Esophagus (tissue), 2 donors: ENCODE measurements at regions not wholly inside any gene's neighbourhood (a gene's known extent, or its start where the extent isn't known, plus 50 kb on each side); places are given as distances from the start of the nearest gene placed in this dataset.
"Not testable (repeated sequence)": the region's sequence is repeated elsewhere in the genome, so short reads cannot be mapped to it uniquely, and the experiment has no call there.

Experiments used
- H3K27ac ChIP-seq, 2 donors: one replicate each; pipeline ENCODE4 v1.5.1; 2013; ENCODE audit warnings: low read depth in 2 of 2, mild to moderate bottlenecking in 2 of 2, inconsistent platforms in 1 of 2, low read length in 1 of 2, moderate library complexity in 1 of 2
- H3K27me3 ChIP-seq, 2 donors: one replicate each; pipeline ENCODE4 v1.6.1; 2013; ENCODE audit warnings: low read length in 2 of 2, control low read depth in 1 of 2, mild to moderate bottlenecking in 1 of 2; ENCODE audit not compliant: insufficient read depth in 2 of 2, control insufficient read depth in 1 of 2
- H3K36me3 ChIP-seq, 2 donors: one replicate each; pipeline ENCODE4 v1.6.1; 2013; ENCODE audit warnings: low read length in 1 of 2; ENCODE audit not compliant: control insufficient read depth in 2 of 2, insufficient read depth in 2 of 2
- H3K4me1 ChIP-seq, 2 donors: one replicate each; pipeline ENCODE4 v1.6.1; 2013; ENCODE audit warnings: low read length in 1 of 2; ENCODE audit not compliant: control insufficient read depth in 2 of 2, insufficient read depth in 2 of 2
- H3K4me3 ChIP-seq, 2 donors: one replicate each; pipeline ENCODE4 v1.5.1; 2013; ENCODE audit warnings: low read length in 2 of 2, mild to moderate bottlenecking in 2 of 2, low read depth in 1 of 2, moderate library complexity in 1 of 2
- H3K9me3 ChIP-seq, 2 donors: one replicate each; pipeline ENCODE4 v1.6.1; 2013; ENCODE audit warnings: mild to moderate bottlenecking in 2 of 2, low read depth in 1 of 2, low read length in 1 of 2, moderate library complexity in 1 of 2; ENCODE audit not compliant: control insufficient read depth in 2 of 2, insufficient read depth in 1 of 2
- WGBS, 2 donors: extraction: QIAGEN DNeasy Blood & Tissue Kit; methylation state at CpG; one replicate each; pipeline ENCODE4 v1.1.7; 2013; 5-methylcytosine and 5-hydroxymethylcytosine counted together
- donor health status: healthy with polysubstance abuse.
- donor health status: Bipolar disorder and iron deficiency.

GRCh38 chr13:33405371-33405770 lies 119.8 kb upstream of the STARD13 start:
- H3K4me1 ChIP-seq: no peaks in the 10 kb centered on the region
- no peak overlapping the region for H3K4me3 ChIP-seq
- no peaks in the 10 kb centered on the region for H3K36me3 ChIP-seq
- H3K27ac ChIP-seq: no peak overlapping the region
- WGBS, 2 donors: 74 to 83% methylated on average over 2 of the region's 2 CpGs
- H3K27me3 ChIP-seq: no peaks in the 10 kb centered on the region
- H3K9me3 ChIP-seq: no peaks in the 10 kb centered on the region

GRCh38 chr13:33409673-33410510 lies 124.3 kb upstream of the STARD13 start:
- H3K4me3 ChIP-seq: no peak overlapping the region
- H3K27me3 ChIP-seq: no peaks in the 10 kb centered on the region
- no peaks in the 10 kb centered on the region for H3K36me3 ChIP-seq
- no peaks in the 10 kb centered on the region for H3K4me1 ChIP-seq
- WGBS, 2 donors: 88 to 92% methylated on average over 1 of the region's 1 CpG
- H3K9me3 ChIP-seq: no peaks in the 10 kb centered on the region
- no peak overlapping the region for H3K27ac ChIP-seq

- Histone ChIP-seq H3K27me3 (no peaks in the 10 kb centered on the region), H3K27ac (no peak overlapping the region), H3K36me3 (no peaks in the 10 kb centered on the region), H3K4me3 (no peak overlapping the region), H3K4me1 (no peaks in the 10 kb centered on the region), H3K9me3 (no peaks in the 10 kb centered on the region)
- WGBS, 2 donors: 92 to 93% methylated on average over 2 of the region's 2 CpGs
Measured at GRCh38 chr13:33410619-33411018, 125.1 kb upstream of the STARD13 start.

- Histone ChIP-seq H3K4me1 (no peaks in the 10 kb centered on the region), H3K9me3 (no peaks in the 10 kb centered on the region), H3K4me3 (no peak overlapping the region), H3K27me3 (no peaks in the 10 kb centered on the region), H3K27ac (no peak overlapping the region), H3K36me3 (no peaks in the 10 kb centered on the region)
- WGBS, 2 donors: 77 to 78% methylated on average over 1 of the region's 1 CpG
Measured at GRCh38 chr13:33411312-33411711, 125.8 kb upstream of the STARD13 start.

GRCh38 chr13:33415822-33416221 lies 130.3 kb upstream of the STARD13 start:
- H3K4me3 ChIP-seq: no peak overlapping the region
- H3K27ac ChIP-seq: no peak overlapping the region
- no peaks in the 10 kb centered on the region for H3K27me3 ChIP-seq
- peaks cover 0 to 3% of the 10 kb centered on the region in 2 donors for H3K4me1 ChIP-seq
- H3K36me3 ChIP-seq: no peaks in the 10 kb centered on the region
- 86 to 95% methylated on average over 1 of the region's 1 CpG for WGBS, 2 donors
- no peaks in the 10 kb centered on the region for H3K9me3 ChIP-seq

GRCh38 chr13:33418224-33418953 lies 132.8 kb upstream of the STARD13 start:
- H3K27ac ChIP-seq, H3K36me3 ChIP-seq, H3K4me1 ChIP-seq, H3K9me3 ChIP-seq, H3K4me3 ChIP-seq, H3K27me3 ChIP-seq: not testable (repeated sequence)
- whole genome bisulfite sequencing, 2 donors: 66 to 68% methylated on average over 7 of the region's 7 CpGs

GRCh38 chr13:33420117-33420516 lies 134.6 kb upstream of the STARD13 start:
- not testable (repeated sequence) for H3K27ac ChIP-seq, H3K36me3 ChIP-seq

GRCh38 chr13:33426131-33426530 lies 140.6 kb upstream of the STARD13 start:
- 85 to 98% methylated on average over 1 of the region's 1 CpG for WGBS, 2 donors
- Histone ChIP-seq H3K27me3 (no peaks in the 10 kb centered on the region), H3K27ac (no peak overlapping the region), H3K4me3 (no peak overlapping the region), H3K36me3 (no peaks in the 10 kb centered on the region), H3K4me1 (no peaks in the 10 kb centered on the region), H3K9me3 (no peaks in the 10 kb centered on the region)

More at GRCh38 chr13:33420117-33420516, 134.6 kb upstream of the STARD13 start:
- H3K9me3 ChIP-seq, H3K4me1 ChIP-seq, H3K27me3 ChIP-seq, H3K4me3 ChIP-seq: not testable (repeated sequence)

GRCh38 chr13:33433316-33433715 lies 147.8 kb upstream of the STARD13 start:
- Histone ChIP-seq H3K9me3 (no peaks in the 10 kb centered on the region), H3K4me1 (no peaks in the 10 kb centered on the region), H3K4me3 (no peak overlapping the region), H3K36me3 (no peaks in the 10 kb centered on the region), H3K27me3 (no peaks in the 10 kb centered on the region), H3K27ac (no peak overlapping the region)
- WGBS, 2 donors: 95% methylated on average over 6 of the region's 6 CpGs

- H3K4me1 ChIP-seq: no peaks in the 10 kb centered on the region
- WGBS, 2 donors: 79 to 81% methylated on average over 2 of the region's 2 CpGs
- no peak overlapping the region for H3K4me3 ChIP-seq
- no peaks in the 10 kb centered on the region for H3K9me3 ChIP-seq
- H3K27me3 ChIP-seq: no peaks in the 10 kb centered on the region
- H3K27ac ChIP-seq: no peak overlapping the region
- no peaks in the 10 kb centered on the region for H3K36me3 ChIP-seq
Measured at GRCh38 chr13:33434676-33435075, 149.1 kb upstream of the STARD13 start.
